ENCODE measurements at regions not wholly inside any gene's neighbourhood (a gene's known extent, or its start where the extent isn't known, plus 50 kb on each side); places are given as distances from the start of the nearest gene placed in this dataset.

GRCh38 chr2:176818076-176818475 lies 394.5 kb upstream of the HNRNPA3 start:
- FAIRE-seq, result no peak
- DNase-seq (ENCODE audit: extremely low spot score, insufficient read length, low read depth), result no peak

GRCh38 chr2:176818617-176819016 lies 394.0 kb upstream of the HNRNPA3 start:
- no peak for FAIRE-seq
- no peak for DNase-seq (ENCODE audit: extremely low spot score, insufficient read length, low read depth)

DNA sequence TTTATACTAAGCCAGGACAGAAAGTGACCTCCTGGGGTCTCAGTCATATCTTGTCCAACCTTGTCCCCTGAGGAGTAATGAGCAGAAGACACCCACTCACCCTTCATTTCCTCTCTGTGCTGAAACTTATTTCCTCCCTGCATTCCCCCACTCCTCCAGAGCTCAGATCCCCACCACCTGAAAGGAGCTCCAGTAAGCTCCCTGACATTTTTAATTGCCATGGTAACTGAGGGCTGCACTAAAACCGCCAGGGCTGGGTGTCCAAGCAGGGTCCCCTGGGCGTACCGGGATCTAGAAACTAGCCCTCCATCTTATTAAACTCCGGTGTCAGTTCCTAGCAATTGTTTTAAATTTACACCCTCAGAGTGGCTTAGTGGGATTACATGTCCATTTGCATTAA lies 393.3 kb upstream of the HNRNPA3 start:
- no peak for FAIRE-seq
- no peak for DNase-seq (ENCODE audit: extremely low spot score, insufficient read length, low read depth)

- FAIRE-seq (no peak), DNase-seq (ENCODE audit: extremely low spot score, insufficient read length, low read depth) (no peak)
Measured at GRCh38 chr2:176820371-176820932, 392.1 kb upstream of the HNRNPA3 start.

DNA sequence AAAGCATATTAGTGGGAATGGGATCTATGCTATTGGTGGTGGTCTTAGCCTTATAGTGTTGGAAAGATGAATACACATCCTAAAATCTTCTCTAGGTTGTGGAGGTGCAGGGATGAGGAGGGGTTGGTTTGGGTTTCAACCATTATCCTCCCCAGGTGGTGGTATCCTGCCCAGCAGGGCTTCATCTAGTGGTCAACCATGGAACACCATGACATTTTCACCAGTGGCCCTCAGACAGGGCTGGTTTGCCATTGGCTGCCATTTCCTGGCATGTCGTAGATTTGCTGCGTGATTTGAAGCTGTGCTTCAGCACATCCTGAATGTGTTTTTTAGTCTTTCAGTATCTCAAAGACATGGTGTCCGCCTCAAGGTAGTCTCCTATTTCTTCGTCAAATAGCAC lies 391.2 kb upstream of the HNRNPA3 start:
- FAIRE-seq, result no peak
- no peak for DNase-seq (ENCODE audit: extremely low spot score, insufficient read length, low read depth)

DNA sequence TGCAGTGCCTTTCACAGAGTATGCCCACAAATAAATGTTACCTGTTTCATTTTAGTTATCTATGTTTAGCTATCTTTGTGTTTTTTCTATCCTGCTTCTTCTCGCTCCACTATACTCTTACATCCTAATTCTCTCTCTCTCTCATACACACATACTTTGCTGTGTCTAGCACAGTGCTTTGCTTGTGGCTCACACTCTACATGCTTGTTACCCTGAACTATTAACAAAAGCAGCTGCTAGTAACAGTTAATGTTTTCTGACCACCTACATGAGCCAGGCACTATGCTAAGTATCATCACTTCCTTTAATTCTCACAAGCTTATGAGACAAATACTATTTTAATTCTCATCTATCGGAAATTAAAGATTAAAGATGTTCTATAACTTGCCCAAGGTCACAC lies 390.5 kb upstream of the HNRNPA3 start:
- FAIRE-seq, result no peak
- DNase-seq (ENCODE audit: extremely low spot score, insufficient read length, low read depth), result no peak

GRCh38 chr2:176826356-176826755 lies 386.2 kb upstream of the HNRNPA3 start:
- DNase-seq (ENCODE audit: extremely low spot score, insufficient read length, low read depth) (no peak), FAIRE-seq (peak; percentile 5)

DNA sequence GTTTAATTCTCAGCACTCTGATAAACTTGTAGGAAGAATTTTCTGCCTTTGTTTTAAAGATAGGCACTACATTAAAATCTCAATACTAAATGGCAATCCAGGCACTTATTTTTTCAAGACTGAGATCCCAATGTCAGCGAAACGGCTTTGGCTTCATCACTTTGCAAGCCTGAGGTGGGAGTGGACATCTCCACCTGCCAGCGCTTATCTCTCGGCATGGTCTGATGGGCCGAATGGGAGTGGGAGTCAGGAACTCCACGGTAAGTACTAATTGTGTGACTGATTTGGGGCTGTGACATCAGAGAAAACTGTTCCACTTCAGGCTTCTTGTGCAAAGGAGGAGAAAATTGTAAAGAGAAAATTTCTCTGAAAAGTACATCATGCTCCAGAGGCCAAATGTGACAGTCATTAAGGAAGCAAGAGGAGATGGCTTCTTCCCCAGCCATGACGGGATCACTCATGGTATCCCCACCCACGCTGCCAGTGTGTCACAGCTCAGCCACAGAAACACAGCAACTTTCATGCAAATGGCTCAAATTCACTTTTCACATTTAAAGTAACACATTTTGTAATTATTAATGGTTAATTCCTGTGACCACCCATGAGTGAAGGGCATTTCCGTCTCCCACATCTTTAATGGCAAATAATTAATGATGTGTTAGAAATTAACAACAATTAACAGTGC lies 385.5 kb upstream of the HNRNPA3 start:
- no peak for DNase-seq (ENCODE audit: extremely low spot score, insufficient read length, low read depth)
- peak; percentile 70 for FAIRE-seq

- DNase-seq (ENCODE audit: extremely low spot score, insufficient read length, low read depth) (no peak), FAIRE-seq (peak; percentile 64)
Measured at GRCh38 chr2:176830362-176830761, 382.2 kb upstream of the HNRNPA3 start.

DNA sequence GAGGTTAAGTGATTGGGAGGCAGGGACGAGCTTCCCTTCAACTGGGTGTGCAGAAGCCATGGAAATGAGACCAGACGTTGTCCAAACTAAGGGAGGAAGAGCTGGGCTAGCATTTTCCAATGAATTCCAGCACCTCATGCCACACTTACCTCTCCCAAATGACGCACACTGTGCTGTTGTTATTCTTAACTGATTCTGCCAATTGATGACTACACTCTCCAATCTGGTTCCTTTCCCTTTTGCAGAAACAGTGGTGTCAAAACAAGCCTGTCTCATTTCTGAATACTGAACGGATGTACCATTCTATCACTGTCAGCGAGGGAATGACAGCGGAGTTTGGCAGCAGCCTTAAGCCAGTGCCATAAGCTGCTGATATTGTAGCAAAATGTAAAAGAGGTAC lies 380.5 kb upstream of the HNRNPA3 start:
- no peak for FAIRE-seq
- no peak for DNase-seq (ENCODE audit: extremely low spot score, insufficient read length, low read depth)

GRCh38 chr2:176833671-176834070 lies 378.9 kb upstream of the HNRNPA3 start:
- FAIRE-seq, result no peak
- DNase-seq (ENCODE audit: extremely low spot score, insufficient read length, low read depth), result no peak

DNA sequence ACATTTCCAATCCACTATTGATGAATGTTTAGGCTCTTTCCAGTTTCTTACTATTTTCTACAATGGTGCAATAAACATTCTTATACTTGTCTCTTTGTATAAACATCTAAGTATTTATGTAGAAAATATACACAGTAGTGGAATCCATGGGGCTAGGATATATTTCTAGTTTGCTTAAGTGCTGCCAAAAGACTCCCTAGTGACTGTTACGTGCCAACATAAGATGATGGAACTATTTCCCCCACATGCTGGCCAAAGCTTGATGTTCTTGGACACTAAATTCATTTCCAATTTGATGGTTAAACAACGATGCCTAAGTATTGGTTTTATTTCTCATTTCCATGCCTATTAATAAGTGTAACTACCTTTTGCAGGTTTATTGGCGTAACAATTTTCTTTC lies 378.4 kb upstream of the HNRNPA3 start:
- FAIRE-seq, result no peak

GRCh38 chr2:176843208-176843607 lies 369.4 kb upstream of the HNRNPA3 start:
- no peak for FAIRE-seq

More for the DNA sequence above, 378.4 kb upstream of the HNRNPA3 start:
- DNase-seq (ENCODE audit: extremely low spot score, insufficient read length, low read depth), result no peak

DNA sequence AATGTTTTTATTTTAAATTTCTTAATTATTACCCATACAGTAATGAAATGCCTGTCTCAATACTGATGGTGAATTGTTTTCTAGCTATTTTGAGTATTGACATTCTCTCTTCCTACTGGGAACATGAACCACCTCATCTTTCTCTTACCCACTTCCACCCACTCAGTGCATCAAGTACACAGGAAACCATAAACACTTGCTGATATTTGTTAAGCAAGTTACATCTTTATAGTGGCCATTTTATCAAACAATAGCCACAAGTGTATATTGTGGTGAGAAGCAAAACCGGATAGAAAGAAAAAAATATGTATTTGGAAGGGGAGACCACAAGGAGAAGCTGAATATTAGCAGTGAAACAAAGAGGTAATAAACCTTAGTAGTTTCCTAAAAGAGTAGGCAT lies 368.1 kb upstream of the HNRNPA3 start:
- FAIRE-seq (no peak), DNase-seq (ENCODE audit: extremely low spot score, insufficient read length, low read depth) (no peak)

More at GRCh38 chr2:176843208-176843607, 369.4 kb upstream of the HNRNPA3 start:
- no peak for DNase-seq (ENCODE audit: extremely low spot score, insufficient read length, low read depth)

DNA sequence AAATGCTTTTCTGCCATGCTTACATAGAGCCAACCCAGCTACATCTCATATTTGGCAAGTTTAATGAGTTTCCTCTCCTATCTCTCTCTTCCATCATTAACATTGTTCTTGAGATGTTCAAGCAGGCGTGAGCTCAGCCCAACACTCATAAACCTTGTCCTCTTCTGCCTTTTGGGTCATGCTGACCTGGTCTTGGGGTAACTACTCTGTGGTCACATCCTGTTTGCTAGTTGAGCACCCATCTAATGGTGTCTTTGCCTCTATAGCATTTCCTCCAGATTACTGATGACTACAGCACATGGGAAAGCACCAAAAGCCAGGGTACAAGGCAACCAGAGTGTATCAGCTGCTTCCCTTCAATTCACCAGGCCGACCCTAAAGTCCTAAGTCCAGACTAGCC lies 366.9 kb upstream of the HNRNPA3 start:
- no peak for FAIRE-seq
- no peak for DNase-seq (ENCODE audit: extremely low spot score, insufficient read length, low read depth)

- DNase-seq (ENCODE audit: extremely low spot score, insufficient read length, low read depth) (no peak), FAIRE-seq (no peak)
Measured at GRCh38 chr2:176847575-176847974, 365.0 kb upstream of the HNRNPA3 start.

DNA sequence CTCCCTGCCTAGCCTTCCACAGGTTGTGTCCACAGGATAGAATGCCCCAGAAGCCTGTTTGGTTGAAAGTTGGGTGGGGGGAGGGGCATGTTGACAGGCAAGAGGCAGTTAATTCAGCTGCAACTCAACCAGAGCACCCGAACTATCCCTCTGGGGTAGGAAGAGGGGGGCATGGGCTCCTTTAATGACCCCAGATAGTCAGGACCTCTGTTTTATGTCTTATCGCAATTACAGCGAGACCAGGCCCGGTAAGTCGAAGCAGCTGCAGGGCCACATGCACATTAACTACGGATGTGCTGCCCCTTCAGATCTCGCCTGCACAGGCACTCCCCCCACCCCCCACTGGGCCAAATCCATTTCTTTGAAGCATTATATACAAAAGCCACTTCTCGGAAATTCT lies 363.8 kb upstream of the HNRNPA3 start:
- no peak for FAIRE-seq

GRCh38 chr2:176851200-176851888 lies 361.2 kb upstream of the HNRNPA3 start:
- FAIRE-seq (no peak), DNase-seq (ENCODE audit: extremely low spot score, insufficient read length, low read depth) (no peak)

More for the DNA sequence above, 363.8 kb upstream of the HNRNPA3 start:
- no peak for DNase-seq (ENCODE audit: extremely low spot score, insufficient read length, low read depth)

- FAIRE-seq (no peak), DNase-seq (ENCODE audit: extremely low spot score, insufficient read length, low read depth) (no peak)
Measured at GRCh38 chr2:176851889-176852483, 360.6 kb upstream of the HNRNPA3 start.

DNA sequence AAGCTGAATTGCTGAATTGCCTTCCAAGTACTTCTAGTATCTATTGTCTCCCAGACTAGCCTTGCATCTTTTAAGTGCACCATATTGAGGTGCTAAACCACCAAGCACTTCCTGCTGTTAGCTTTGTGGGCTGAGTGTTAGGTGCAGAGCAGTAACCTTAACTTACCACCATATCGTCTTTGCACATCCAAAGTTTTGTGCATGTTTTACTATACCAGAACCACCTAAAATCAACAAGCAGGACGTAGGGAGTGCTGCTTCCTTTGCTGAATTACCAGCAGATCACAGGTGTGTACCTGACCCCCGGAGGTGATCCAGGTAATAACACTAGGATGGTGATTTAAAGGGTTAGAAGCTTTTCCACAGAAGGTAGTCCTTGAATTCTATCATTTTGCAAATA lies 359.9 kb upstream of the HNRNPA3 start:
- peak; percentile 4 for DNase-seq (ENCODE audit: extremely low spot score, insufficient read length, low read depth)
- peak; percentile 85 for FAIRE-seq

GRCh38 chr2:176854062-176854461 lies 358.5 kb upstream of the HNRNPA3 start:
- no peak for DNase-seq (ENCODE audit: extremely low spot score, insufficient read length, low read depth)
- no peak for FAIRE-seq

Data from GM18507 (cell line).